Astrocyte (in vitro differentiated cells and primary cell): ENCODE measurements at regions not wholly inside any gene's neighbourhood (a gene's known extent, or its start where the extent isn't known, plus 50 kb on each side); places are given as distances from the start of the nearest gene placed in this dataset.
A peak's percentile ranks its signal among the peaks of the same experiment; 100 is the strongest.

Experiments used
- DNase-seq: peaks from one replicate; pipeline ENCODE4 v3.0.0-alpha.2; 2010; ENCODE audit warnings: low read depth
- FAIRE-seq: peaks from 2 replicates; lab custom pipeline; 2011; peaks lifted over from hg19 to GRCh38; lab: Jason Lieb, UNC
- H2AFZ ChIP-seq: 2 replicates; pipeline ENCODE4 v1.6.0; 2012; ENCODE audit warnings: low read depth, low read length, inconsistent platforms
- H3K27ac ChIP-seq: 2 replicates; pipeline ENCODE4 v1.5.1; 2011; ENCODE audit warnings: low read depth, low read length, inconsistent platforms
- H3K27me3 ChIP-seq: 2 replicates; pipeline ENCODE4 v1.6.0; 2011; ENCODE audit warnings: low read length, inconsistent platforms; ENCODE audit not compliant: insufficient read depth
- H3K36me3 ChIP-seq: 2 replicates; pipeline ENCODE4 v1.5.1; 2011; ENCODE audit warnings: low read length, inconsistent platforms; ENCODE audit not compliant: insufficient read depth
- H3K4me1 ChIP-seq: 2 replicates; pipeline ENCODE4 v1.5.1; 2011; ENCODE audit warnings: low read length, inconsistent platforms; ENCODE audit not compliant: insufficient read depth
- H3K4me2 ChIP-seq: 2 replicates; pipeline ENCODE4 v1.6.0; 2012; ENCODE audit warnings: low read length, inconsistent platforms
- H3K4me3 ChIP-seq: 2 replicates; pipeline ENCODE4 v1.5.1; 2011; ENCODE audit warnings: low read depth, mild to moderate bottlenecking, low read length, inconsistent platforms; ENCODE audit not compliant: insufficient read depth
- H3K79me2 ChIP-seq: 2 replicates; pipeline ENCODE4 v1.6.0; 2012; ENCODE audit warnings: mild to moderate bottlenecking, low read length, inconsistent platforms; ENCODE audit not compliant: insufficient read depth
- H3K9ac ChIP-seq: 2 replicates; pipeline ENCODE4 v1.6.0; 2012; ENCODE audit warnings: mild to moderate bottlenecking, low read length, inconsistent platforms
- H3K9me3 ChIP-seq: 2 replicates; pipeline ENCODE4 v1.5.1; 2012; ENCODE audit warnings: low read depth, mild to moderate bottlenecking, low read length, inconsistent platforms; ENCODE audit not compliant: insufficient read depth
- H4K20me1 ChIP-seq: 2 replicates; pipeline ENCODE4 v1.6.0; 2012; ENCODE audit warnings: low read length, inconsistent platforms; ENCODE audit not compliant: insufficient read depth
- H3K27ac Mint-ChIP-seq: one replicate; pipeline ENCODE4 v1.8.0; 2021; ENCODE audit warnings: mild to moderate bottlenecking, mixed read lengths; ENCODE audit not compliant: unreplicated experiment
- H3K27me3 Mint-ChIP-seq: one replicate; pipeline ENCODE4 v1.8.0; 2021; ENCODE audit warnings: low read depth, mixed read lengths; ENCODE audit not compliant: unreplicated experiment
- H3K36me3 Mint-ChIP-seq: one replicate; pipeline ENCODE4 v1.8.0; 2021; ENCODE audit warnings: low read depth, mixed read lengths; ENCODE audit not compliant: unreplicated experiment
- H3K4me1 Mint-ChIP-seq: one replicate; pipeline ENCODE4 v1.8.0; 2021; ENCODE audit warnings: low read depth, mixed read lengths; ENCODE audit not compliant: unreplicated experiment
- H3K4me3 Mint-ChIP-seq: one replicate; pipeline ENCODE4 v1.8.0; 2021; ENCODE audit warnings: mild to moderate bottlenecking, moderate library complexity, mixed read lengths; ENCODE audit not compliant: unreplicated experiment
- H3K9me3 Mint-ChIP-seq: one replicate; pipeline ENCODE4 v1.8.0; 2021; ENCODE audit warnings: mild to moderate bottlenecking, mixed read lengths; ENCODE audit not compliant: unreplicated experiment
- EZH2 ChIP-seq: IDR thresholded peaks from 2 replicates; pipeline ENCODE4 v1.6.1; 2012; ENCODE audit warnings: mild to moderate bottlenecking, low read length, inconsistent platforms; ENCODE audit not compliant: insufficient read depth
- TF ChIP-seq, protein P1 (sequence below): IDR thresholded peaks from 2 replicates; pipeline ENCODE4 v1.5.1; 2011; ENCODE audit warnings: low read depth, mild to moderate bottlenecking, inconsistent platforms, low read length, moderate library complexity; ENCODE audit not compliant: insufficient read depth

DNA sequence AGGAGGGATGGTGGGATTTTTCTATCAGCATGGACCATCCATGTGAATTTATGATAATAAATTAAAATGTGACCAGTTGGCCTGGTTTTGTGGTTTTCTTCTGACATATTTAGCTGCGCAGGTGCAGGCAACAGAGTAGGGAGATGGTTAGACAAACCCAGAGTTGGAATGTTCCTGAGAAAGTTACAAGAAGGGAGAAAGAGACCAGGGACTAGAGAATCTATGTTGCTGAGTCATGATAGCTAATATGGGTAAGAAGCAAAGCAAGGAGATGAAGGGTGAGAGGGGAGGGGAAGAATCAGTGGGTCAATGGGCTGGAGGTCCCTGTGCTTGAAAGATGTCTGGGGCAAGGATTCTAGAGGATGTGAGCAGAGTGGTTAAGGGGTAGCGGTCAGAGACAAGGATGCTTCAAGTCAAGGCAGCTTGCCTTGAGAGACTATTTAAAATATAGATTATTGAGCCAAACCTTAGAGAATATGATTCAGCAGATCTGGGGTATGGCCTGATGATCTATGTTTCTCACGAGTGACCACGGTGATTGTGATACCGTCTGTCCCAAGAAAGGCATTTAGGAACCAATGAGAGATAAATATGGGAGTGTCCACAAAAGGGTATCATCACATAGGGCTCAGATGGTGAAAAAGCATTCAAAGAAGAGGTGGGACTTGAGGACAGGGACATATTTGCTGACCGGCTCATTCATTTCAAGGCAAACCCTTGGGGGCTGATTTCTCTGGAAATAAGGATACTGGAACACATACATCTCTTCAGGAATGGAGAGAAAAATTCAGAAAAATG is 219.7 kb upstream of the PLD5 start:
- H3K36me3 Mint-ChIP-seq: no peaks in the 10 kb centered on the region
- H3K9me3 Mint-ChIP-seq: peaks cover 5% of the 10 kb centered on the region
- H3K4me3 ChIP-seq: no peak overlapping the region
- no peak overlapping the region for H3K4me3 Mint-ChIP-seq
- H3K27ac Mint-ChIP-seq: peak overlapping the region; percentile 69
- H3K4me1 ChIP-seq: no peaks in the 10 kb centered on the region
- H3K4me2 ChIP-seq: no peak overlapping the region
- H3K27me3 ChIP-seq: no peaks in the 10 kb centered on the region
- H3K9ac ChIP-seq: no peak overlapping the region
- no peak for TF ChIP-seq EZH2
- TF ChIP-seq, protein P1, sequence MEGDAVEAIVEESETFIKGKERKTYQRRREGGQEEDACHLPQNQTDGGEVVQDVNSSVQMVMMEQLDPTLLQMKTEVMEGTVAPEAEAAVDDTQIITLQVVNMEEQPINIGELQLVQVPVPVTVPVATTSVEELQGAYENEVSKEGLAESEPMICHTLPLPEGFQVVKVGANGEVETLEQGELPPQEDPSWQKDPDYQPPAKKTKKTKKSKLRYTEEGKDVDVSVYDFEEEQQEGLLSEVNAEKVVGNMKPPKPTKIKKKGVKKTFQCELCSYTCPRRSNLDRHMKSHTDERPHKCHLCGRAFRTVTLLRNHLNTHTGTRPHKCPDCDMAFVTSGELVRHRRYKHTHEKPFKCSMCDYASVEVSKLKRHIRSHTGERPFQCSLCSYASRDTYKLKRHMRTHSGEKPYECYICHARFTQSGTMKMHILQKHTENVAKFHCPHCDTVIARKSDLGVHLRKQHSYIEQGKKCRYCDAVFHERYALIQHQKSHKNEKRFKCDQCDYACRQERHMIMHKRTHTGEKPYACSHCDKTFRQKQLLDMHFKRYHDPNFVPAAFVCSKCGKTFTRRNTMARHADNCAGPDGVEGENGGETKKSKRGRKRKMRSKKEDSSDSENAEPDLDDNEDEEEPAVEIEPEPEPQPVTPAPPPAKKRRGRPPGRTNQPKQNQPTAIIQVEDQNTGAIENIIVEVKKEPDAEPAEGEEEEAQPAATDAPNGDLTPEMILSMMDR: no peak
- H3K4me1 Mint-ChIP-seq: peaks cover 17% of the 10 kb centered on the region
- no peak overlapping the region for H3K27ac ChIP-seq
- no peaks in the 10 kb centered on the region for H3K27me3 Mint-ChIP-seq
- H3K9me3 ChIP-seq: peaks cover 4% of the 10 kb centered on the region
- FAIRE-seq (no peak), DNase-seq (no peak)
- H3K79me2 ChIP-seq: no peaks in the 10 kb centered on the region
- H2AFZ ChIP-seq: no peak overlapping the region
- no peaks in the 10 kb centered on the region for H4K20me1 ChIP-seq
- H3K36me3 ChIP-seq: no peaks in the 10 kb centered on the region

GRCh38 chr1:242738702-242739645 is 214.5 kb upstream of the PLD5 start:
- H3K4me1 Mint-ChIP-seq: peaks cover 5% of the 10 kb centered on the region
- no peak overlapping the region for H3K4me3 Mint-ChIP-seq
- H3K27me3 Mint-ChIP-seq: no peaks in the 10 kb centered on the region
- Histone ChIP-seq H4K20me1 (no peaks in the 10 kb centered on the region), H3K4me3 (no peak overlapping the region), H2AFZ (no peak overlapping the region), H3K9me3 (no peaks in the 10 kb centered on the region), H3K4me1 (no peaks in the 10 kb centered on the region), H3K9ac (no peak overlapping the region), H3K36me3 (no peaks in the 10 kb centered on the region), H3K79me2 (no peaks in the 10 kb centered on the region), H3K4me2 (no peak overlapping the region), H3K27me3 (no peaks in the 10 kb centered on the region), H3K27ac (no peak overlapping the region)
- H3K27ac Mint-ChIP-seq: no peak overlapping the region
- FAIRE-seq: no peak
- peaks cover 5% of the 10 kb centered on the region for H3K9me3 Mint-ChIP-seq
- no peaks in the 10 kb centered on the region for H3K36me3 Mint-ChIP-seq
- TF ChIP-seq, protein P1: no peak
- TF ChIP-seq EZH2: no peak
- DNase-seq: no peak
